ENCODE measurements at regions not wholly inside any gene's neighbourhood (a gene's known extent, or its start where the extent isn't known, plus 50 kb on each side); places are given as distances from the start of the nearest gene placed in this dataset.

DNA sequence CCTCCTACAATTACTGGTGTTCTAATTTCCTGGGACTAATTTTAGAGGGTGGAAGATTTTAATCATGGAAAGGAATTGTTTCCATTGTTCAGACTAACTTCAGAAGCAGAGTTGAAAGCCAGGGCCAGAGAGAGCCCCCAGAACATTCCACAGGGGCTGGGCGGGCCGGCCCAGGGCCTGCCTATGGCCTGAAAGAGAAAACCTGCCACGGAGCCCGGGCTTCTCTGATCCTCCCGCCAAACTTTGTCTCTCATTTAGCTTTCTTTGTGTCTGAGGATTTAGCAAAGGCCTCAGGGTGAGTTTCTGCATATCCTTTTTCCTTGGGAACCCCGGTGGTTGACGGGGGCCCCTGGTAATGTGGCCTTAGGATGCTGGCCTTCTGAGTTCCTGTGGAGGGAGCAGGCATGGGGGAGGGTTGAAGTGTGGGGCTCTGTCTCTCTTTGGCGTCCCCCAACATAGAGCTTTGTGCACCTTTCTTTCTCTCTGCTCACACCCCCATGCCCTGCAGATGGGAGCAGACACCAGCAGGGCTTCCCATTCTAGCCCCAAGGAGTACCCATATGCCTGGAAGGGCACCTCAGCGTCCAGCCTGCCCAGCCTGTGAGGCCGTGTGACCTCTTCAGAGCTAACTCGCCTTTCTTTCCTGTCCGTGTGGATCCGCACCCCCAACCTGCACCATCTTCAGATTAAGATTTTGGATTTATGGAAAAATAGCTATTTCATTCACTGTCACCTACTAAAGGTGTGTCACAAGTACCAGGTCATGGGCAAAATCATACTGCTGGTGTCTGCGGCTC, 539.5 kb downstream of the FGF9 start:
- TF ChIP-seq POLR2AphosphoS5 (IDR thresholded peaks at IDR 0.05; ENCODE audit: low read depth, low read length) (no peak), TAF1 (IDR thresholded peaks at IDR 0.05; ENCODE audit: borderline replicate concordance, insufficient read depth, low read length) (no peak)
- TF ChIP-seq, protein P1, sequence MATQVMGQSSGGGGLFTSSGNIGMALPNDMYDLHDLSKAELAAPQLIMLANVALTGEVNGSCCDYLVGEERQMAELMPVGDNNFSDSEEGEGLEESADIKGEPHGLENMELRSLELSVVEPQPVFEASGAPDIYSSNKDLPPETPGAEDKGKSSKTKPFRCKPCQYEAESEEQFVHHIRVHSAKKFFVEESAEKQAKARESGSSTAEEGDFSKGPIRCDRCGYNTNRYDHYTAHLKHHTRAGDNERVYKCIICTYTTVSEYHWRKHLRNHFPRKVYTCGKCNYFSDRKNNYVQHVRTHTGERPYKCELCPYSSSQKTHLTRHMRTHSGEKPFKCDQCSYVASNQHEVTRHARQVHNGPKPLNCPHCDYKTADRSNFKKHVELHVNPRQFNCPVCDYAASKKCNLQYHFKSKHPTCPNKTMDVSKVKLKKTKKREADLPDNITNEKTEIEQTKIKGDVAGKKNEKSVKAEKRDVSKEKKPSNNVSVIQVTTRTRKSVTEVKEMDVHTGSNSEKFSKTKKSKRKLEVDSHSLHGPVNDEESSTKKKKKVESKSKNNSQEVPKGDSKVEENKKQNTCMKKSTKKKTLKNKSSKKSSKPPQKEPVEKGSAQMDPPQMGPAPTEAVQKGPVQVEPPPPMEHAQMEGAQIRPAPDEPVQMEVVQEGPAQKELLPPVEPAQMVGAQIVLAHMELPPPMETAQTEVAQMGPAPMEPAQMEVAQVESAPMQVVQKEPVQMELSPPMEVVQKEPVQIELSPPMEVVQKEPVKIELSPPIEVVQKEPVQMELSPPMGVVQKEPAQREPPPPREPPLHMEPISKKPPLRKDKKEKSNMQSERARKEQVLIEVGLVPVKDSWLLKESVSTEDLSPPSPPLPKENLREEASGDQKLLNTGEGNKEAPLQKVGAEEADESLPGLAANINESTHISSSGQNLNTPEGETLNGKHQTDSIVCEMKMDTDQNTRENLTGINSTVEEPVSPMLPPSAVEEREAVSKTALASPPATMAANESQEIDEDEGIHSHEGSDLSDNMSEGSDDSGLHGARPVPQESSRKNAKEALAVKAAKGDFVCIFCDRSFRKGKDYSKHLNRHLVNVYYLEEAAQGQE (IDR thresholded peaks at IDR 0.05; ENCODE audit: insufficient read depth in 1 of 2, low read depth in 2 of 2, low read length in 2 of 2): no peak
